ENCODE measurements at regions not wholly inside any gene's neighbourhood (a gene's known extent, or its start where the extent isn't known, plus 50 kb on each side); places are given as distances from the start of the nearest gene placed in this dataset.
"Not testable (repeated sequence)": the region's sequence is repeated elsewhere in the genome, so short reads cannot be mapped to it uniquely, and the experiment has no call there.

DNA sequence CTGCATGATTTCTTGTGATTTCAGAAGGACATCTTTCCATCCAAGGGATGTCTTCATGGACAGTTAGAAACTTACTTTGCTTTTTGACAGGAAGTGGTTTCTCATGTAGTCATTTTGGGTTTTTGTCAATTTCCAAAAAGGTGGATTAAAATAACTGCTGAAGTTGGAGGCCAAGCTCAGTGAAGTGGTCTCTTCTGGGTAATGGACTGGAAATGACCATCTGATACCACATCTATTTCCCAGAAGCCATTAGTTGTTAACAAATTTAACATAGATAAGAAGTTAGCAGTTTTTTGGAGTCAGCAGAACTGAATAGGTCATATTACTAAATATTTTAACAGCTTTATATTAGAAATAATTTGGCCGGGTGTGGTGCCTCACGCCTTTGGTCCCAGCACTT, 86.2 kb upstream of the MYO10 start:
- Mint-ChIP-seq H3K4me3 (peak overlapping the region; percentile 81; the same call in 1 of the 2 replicates), H3K27ac (peak overlapping the region; percentile 89)

DNA sequence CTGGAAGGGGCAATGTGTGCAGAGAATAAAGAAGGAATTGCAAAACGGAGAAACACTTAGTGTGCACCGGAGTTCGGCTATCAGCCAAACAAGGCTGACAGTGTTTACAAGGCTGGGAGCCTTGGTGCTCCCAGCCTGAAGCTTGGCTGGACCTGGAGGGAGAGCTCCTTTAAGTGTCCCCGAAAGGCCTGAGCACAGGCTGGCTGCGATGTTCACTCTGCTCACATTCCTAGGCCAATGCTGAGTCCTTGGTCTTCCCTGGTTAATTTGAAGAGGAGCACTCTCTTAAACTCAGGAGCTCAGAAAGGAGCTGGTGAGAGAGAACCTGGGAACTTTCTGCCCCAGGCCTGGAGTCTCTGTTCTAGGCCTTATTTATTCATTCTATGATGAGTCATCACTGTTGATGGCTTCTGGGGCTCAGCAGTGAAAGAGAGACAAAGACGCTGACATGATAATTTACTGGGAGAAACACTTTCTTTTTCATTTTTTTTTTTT, 88.6 kb upstream of the MYO10 start:
- peak overlapping the region; percentile 96 for H3K27ac Mint-ChIP-seq
- H3K4me3 Mint-ChIP-seq = peak overlapping the region; percentile 70
- no peaks in the 10 kb centered on the region for H3K36me3 Mint-ChIP-seq (ENCODE audit: low read depth)

More for the DNA sequence above, 86.2 kb upstream of the MYO10 start:
- Mint-ChIP-seq H3K36me3 (ENCODE audit: low read depth) (no peaks in the 10 kb centered on the region), H3K4me1 (ENCODE audit: low read depth) (peaks cover 69% of the 10 kb centered on the region), H3K9me3 (no peaks in the 10 kb centered on the region), H3K27me3 (ENCODE audit: insufficient read depth) (no peaks in the 10 kb centered on the region)
- TF ChIP-seq CTCF (IDR thresholded peaks at IDR 0.05) = no peak
- DNase-seq = no peak

DNA sequence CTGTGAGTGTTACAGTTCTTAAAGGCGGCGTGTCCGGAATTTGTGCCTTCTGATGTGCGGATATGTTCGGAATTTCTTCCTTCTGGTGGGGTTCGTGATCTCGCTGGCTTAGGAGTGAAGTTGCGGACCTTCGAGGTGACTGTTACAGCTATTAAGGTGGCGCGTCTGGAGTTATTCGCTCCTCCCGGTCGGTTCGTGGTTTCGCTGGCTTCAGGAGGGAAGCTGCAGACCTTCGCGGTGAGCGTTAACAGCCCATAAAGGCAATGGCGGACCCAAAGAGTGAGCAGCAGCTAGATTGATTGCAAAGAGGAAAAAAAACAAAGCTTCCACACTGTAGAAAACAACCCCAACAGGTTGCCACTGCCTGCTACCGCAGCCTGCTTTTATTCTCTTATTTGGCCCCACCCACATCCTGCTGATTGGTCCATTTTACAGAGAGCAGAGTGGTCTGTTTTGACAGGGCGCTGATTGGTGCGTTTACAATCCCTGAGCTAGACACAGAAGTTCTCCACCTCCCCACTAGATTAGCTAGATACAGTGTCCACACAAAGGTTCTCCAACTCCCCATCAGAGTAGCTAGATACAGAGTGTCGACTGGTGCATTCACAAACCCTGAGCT, 95.7 kb upstream of the MYO10 start:
- not testable (repeated sequence) for H3K4me1 Mint-ChIP-seq (ENCODE audit: low read depth); H3K4me3 Mint-ChIP-seq; H3K36me3 Mint-ChIP-seq (ENCODE audit: low read depth); DNase-seq; H3K27me3 Mint-ChIP-seq (ENCODE audit: insufficient read depth); H3K9me3 Mint-ChIP-seq; H3K27ac Mint-ChIP-seq

More for the DNA sequence above, 88.6 kb upstream of the MYO10 start:
- Mint-ChIP-seq H3K9me3 (no peaks in the 10 kb centered on the region), H3K4me1 (ENCODE audit: low read depth) (peaks cover 50% of the 10 kb centered on the region), H3K27me3 (ENCODE audit: insufficient read depth) (no peaks in the 10 kb centered on the region; the same call in 1 of the 2 replicates)
- peak; percentile 60 for DNase-seq
- no peak for TF ChIP-seq CTCF (IDR thresholded peaks at IDR 0.05)

DNA sequence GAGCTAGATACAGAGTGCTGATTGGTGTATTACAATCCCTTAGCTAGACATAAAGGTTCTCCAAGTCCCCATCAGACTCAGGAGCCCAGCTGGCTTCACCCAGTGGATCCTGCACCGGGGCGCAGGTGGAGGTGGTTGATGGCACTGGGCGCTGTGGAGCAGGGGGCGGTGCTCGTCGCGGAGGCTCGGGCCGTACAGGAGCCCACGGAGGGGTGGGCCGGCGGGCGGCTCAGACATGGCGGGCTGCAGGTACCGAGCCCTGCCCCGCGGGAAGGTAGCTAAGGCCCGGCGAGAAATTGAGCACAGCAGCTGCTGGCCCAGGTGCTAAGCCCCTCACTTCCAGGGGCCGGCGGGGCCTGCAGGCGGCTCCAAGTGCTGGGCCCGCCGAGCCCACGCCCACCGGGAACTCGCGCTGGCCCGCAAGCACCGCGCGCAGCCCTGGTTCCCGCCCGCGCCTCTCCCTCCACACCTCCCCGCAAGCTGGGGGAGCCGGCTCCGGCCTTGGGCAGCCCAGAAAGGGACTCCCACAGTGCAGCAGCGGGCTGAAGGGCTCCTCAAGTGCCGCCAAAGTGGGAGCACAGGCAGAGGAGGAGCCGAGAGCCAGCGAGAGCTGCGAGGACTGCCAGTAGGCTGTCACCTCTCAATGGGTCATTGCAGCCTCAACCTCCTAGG, 96.4 kb upstream of the MYO10 start:
- not testable (repeated sequence) for H3K27ac Mint-ChIP-seq; H3K4me1 Mint-ChIP-seq (ENCODE audit: low read depth); H3K4me3 Mint-ChIP-seq; DNase-seq; H3K36me3 Mint-ChIP-seq (ENCODE audit: low read depth); H3K9me3 Mint-ChIP-seq; H3K27me3 Mint-ChIP-seq (ENCODE audit: insufficient read depth)

DNA sequence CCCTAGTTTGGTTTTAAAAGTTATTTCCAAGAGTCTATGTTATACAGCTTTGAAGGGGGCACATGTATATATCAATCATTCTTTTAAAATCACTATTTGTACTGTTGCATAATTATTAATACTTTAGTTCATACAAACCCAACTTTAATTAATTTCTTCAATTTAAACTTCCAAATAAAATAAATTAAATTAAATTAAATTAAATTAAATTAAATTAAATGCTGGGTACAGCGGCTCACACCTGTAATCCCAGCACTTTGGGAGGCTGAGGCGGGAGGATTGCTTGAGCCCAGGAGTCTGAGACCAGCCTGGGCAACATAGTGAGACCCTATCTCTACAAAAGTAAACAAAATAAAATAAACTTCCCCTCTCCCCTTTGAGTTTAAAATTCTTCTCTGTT, 98.9 kb upstream of the MYO10 start:
- H3K4me3 Mint-ChIP-seq; DNase-seq; H3K27ac Mint-ChIP-seq; H3K9me3 Mint-ChIP-seq; H3K27me3 Mint-ChIP-seq (ENCODE audit: insufficient read depth); H3K36me3 Mint-ChIP-seq (ENCODE audit: low read depth): not testable (repeated sequence)
- peaks cover 19% of the 10 kb centered on the region for H3K4me1 Mint-ChIP-seq (ENCODE audit: low read depth)

DNA sequence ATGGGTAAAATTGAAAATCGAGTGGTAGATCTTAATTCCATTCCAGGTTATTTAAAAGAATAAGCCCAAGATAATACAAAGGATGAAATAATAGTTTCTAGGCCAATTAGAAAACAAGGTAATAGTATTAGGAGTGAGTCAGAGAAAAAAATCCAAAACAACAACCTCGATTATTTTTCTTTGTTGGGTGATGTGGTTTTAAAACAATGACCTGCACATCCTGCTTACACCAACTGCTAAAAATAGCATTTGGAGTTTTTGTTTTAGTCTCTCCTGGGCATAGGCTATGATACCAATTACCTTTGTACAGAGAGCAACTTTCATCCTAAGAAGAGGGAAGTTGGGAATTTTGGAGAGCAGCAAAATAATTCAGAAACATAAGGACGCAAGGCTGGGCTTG, 101.7 kb upstream of the MYO10 start:
- Mint-ChIP-seq H3K27me3 (ENCODE audit: insufficient read depth) (no peaks in the 10 kb centered on the region; the same call in 1 of the 2 replicates), H3K9me3 (no peaks in the 10 kb centered on the region), H3K27ac (peak overlapping the region; percentile 71), H3K36me3 (ENCODE audit: low read depth) (no peaks in the 10 kb centered on the region), H3K4me3 (peak overlapping the region; percentile 44), H3K4me1 (ENCODE audit: low read depth) (peaks cover 22% of the 10 kb centered on the region)
- peak; percentile 41 for DNase-seq
- no peak for TF ChIP-seq CTCF (IDR thresholded peaks at IDR 0.05)

DNA sequence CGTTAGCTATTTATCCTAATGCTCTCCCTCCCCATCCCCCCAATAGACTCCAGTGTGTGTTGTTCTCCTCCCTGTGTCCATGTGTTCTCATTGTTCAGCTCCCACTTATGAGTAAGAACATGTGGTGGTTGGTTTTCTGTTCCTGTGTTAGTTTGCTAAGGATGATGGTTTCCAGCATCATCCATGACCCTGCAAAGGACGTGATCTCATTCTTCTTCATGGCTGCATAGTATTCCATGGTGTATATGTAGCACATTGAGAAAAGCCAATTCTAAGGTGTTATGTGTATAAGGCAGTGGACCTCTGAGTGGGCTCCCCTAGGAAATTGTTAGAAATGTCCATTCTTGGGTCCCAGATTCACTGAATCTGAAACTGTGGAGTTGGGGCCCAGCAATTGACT, 103.1 kb upstream of the MYO10 start:
- Mint-ChIP-seq H3K27me3 (ENCODE audit: insufficient read depth) (no peaks in the 10 kb centered on the region; the same call in none of the 2 replicates), H3K4me3 (no peak overlapping the region), H3K4me1 (ENCODE audit: low read depth) (peaks cover 24% of the 10 kb centered on the region), H3K36me3 (ENCODE audit: low read depth) (no peaks in the 10 kb centered on the region), H3K27ac (no peak overlapping the region), H3K9me3 (no peaks in the 10 kb centered on the region)
- no peak for TF ChIP-seq CTCF (IDR thresholded peaks at IDR 0.05)
- no peak for DNase-seq
